Activated naive CD4-positive, alpha-beta T cell treated with anti-CD3 and anti-CD28 coated beads for 36 hours (primary cell): ENCODE measurements at regions not wholly inside any gene's neighbourhood (a gene's known extent, or its start where the extent isn't known, plus 50 kb on each side); places are given as distances from the start of the nearest gene placed in this dataset.
"Not testable (repeated sequence)": the region's sequence is repeated elsewhere in the genome, so short reads cannot be mapped to it uniquely, and the experiment has no call there.

Source experiments
- CTCF ChIA-PET: fragments of 350-600 bp; sonication (Branson Sonifier 250); formaldehyde crosslinking; loops from one replicate; lab custom pipeline; 2021; ENCODE audit warnings: antibody characterized with exemption; lab: Charles Lee
- DNase-seq: peaks from one replicate; pipeline ENCODE4 v3.0.0-alpha.2; 2020
- H3K27ac Mint-ChIP-seq: one replicate; pipeline ENCODE4 v1.8.0; 2021; ENCODE audit warnings: mild to moderate bottlenecking, mixed read lengths
- H3K27me3 Mint-ChIP-seq: one replicate; pipeline ENCODE4 v1.8.0; 2021; ENCODE audit warnings: low read depth, mixed read lengths
- H3K36me3 Mint-ChIP-seq: one replicate; pipeline ENCODE4 v1.8.0; 2021; ENCODE audit warnings: low read depth, mixed read lengths
- H3K4me1 Mint-ChIP-seq: one replicate; pipeline ENCODE4 v1.8.0; 2021; ENCODE audit warnings: low read depth, mixed read lengths
- H3K4me3 Mint-ChIP-seq: one replicate; pipeline ENCODE4 v1.8.0; 2021; ENCODE audit warnings: mild to moderate bottlenecking, moderate library complexity, mixed read lengths
- H3K9me3 Mint-ChIP-seq: one replicate; pipeline ENCODE4 v1.8.0; 2021; ENCODE audit warnings: mixed read lengths
- intact Hi-C: fragments of 100-400 bp; cut with micrococcal nuclease; formaldehyde crosslinking; loops from one replicate; pipeline ENCODE4 v1.15.1; 2023

DNA sequence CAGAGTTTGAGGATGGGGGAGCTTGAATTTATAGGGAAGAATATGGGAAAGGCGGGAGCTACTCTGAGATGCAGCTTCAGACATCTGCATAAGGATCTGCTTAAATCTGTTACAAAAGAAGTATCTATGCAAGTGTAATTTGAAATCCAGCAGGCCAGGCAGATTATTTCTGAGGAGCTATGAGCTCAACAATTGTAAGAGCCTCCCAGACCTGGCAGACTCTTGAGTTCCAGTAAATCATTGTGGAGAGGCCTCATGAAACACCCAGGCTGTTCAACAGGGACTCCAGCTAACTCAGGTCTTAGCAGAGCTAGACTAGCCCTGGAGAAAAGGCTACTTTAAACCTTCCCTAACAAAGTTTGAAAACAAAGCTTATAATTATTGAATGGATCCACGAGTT, 647.5 kb upstream of the CHRM3 start:
- H3K4me3 Mint-ChIP-seq = no peak overlapping the region
- peaks cover 2% of the 10 kb centered on the region for H3K9me3 Mint-ChIP-seq
- CTCF ChIA-PET = interaction anchor here (0.6 kb wide), 1 partner anchor 47 kb away, joined by 3 read pairs; no protein-coding TSS in a partner anchor
- DNase-seq = no peak
- H3K4me1 Mint-ChIP-seq = no peaks in the 10 kb centered on the region
- H3K27ac Mint-ChIP-seq = no peak overlapping the region
- no peaks in the 10 kb centered on the region for H3K27me3 Mint-ChIP-seq
- intact Hi-C loops = no loop called here
- H3K36me3 Mint-ChIP-seq = no peaks in the 10 kb centered on the region

DNA sequence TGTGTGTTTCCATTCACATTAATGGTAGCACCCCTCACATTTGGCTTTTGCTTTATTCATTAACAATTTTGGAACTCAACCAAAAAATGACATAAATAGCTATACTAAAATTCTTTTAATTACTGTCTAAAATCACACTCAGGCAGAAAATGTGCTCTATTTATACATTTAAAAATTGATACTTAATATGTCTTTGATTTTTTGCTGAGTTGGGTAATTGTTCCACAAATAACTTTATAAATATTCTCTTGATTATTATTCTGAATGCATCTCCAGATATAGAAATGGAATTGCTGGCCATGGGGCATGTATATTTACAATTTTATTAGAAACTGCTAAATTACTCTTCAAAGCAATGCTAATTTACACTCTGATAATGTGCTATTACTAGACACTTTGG, 658.7 kb upstream of the CHRM3 start:
- Mint-ChIP-seq H3K9me3 (no peaks in the 10 kb centered on the region), H3K4me3 (no peak overlapping the region), H3K27me3 (no peaks in the 10 kb centered on the region), H3K4me1 (no peaks in the 10 kb centered on the region), H3K36me3 (no peaks in the 10 kb centered on the region), H3K27ac (no peak overlapping the region)
- no peak for DNase-seq
- intact Hi-C loops = no loop called here
- CTCF ChIA-PET = no interaction called here

DNA sequence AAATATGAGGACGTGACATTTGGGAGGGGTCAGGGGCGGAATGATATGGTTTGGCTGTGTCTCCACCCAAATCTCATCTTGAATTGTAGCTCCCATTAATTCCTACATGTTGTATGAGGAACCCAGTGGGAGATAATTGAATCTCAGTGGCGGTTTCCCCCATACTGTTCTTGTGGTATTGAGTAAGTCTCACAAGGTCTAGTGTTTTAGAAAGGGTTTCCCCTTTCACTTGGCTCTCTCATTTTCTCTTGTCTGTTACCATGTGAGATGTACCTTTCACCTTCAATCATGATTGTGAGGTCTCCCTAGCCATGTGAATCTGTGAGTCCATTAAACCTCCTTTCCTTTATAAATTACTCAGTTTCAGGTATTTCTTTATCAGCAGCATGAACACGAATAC, 663.6 kb upstream of the CHRM3 start:
- H3K4me1 Mint-ChIP-seq = no peaks in the 10 kb centered on the region
- H3K9me3 Mint-ChIP-seq = peaks cover 5% of the 10 kb centered on the region
- no peak overlapping the region for H3K4me3 Mint-ChIP-seq
- no peak overlapping the region for H3K27ac Mint-ChIP-seq
- no peaks in the 10 kb centered on the region for H3K27me3 Mint-ChIP-seq
- no peak for DNase-seq
- H3K36me3 Mint-ChIP-seq = no peaks in the 10 kb centered on the region
- intact Hi-C loops = no loop called here
- CTCF ChIA-PET = no interaction called here

- CTCF ChIA-PET = no interaction called here
- intact Hi-C loops = no loop called here
- H3K27me3 Mint-ChIP-seq = no peaks in the 10 kb centered on the region
- H3K4me1 Mint-ChIP-seq = no peaks in the 10 kb centered on the region
- H3K4me3 Mint-ChIP-seq = no peak overlapping the region
- no peak for DNase-seq
- H3K27ac Mint-ChIP-seq = no peak overlapping the region
- H3K9me3 Mint-ChIP-seq = peaks cover 2% of the 10 kb centered on the region
- H3K36me3 Mint-ChIP-seq = no peaks in the 10 kb centered on the region
These were observed 675.7 kb upstream of the CHRM3 start for GRCh38 chr1:238710697-238711096.

DNA sequence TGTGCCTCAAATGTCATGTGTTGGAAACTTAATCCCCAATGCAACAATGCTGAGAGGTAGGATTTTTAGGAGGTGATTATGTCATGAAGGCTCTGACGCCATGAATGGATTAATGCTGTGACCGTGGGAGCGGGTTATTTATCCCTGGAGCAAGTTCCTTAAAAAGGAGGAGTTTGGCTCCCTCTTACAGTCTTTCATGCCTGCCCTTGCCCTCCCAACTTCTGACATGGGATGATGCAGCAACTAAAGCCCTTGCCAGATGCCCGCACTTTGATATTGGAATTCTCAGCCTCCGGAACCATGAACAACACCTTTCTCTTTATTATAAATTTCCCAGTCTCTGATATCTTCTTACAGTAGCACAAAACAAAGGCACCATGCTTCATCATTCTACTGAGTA, 685.3 kb upstream of the CHRM3 start:
- CTCF ChIA-PET = no interaction called here
- Mint-ChIP-seq H3K27me3 (no peaks in the 10 kb centered on the region), H3K4me1 (no peaks in the 10 kb centered on the region), H3K9me3 (no peaks in the 10 kb centered on the region), H3K27ac (no peak overlapping the region), H3K4me3 (no peak overlapping the region), H3K36me3 (no peaks in the 10 kb centered on the region)
- DNase-seq = no peak
- intact Hi-C loops = no loop called here

DNA sequence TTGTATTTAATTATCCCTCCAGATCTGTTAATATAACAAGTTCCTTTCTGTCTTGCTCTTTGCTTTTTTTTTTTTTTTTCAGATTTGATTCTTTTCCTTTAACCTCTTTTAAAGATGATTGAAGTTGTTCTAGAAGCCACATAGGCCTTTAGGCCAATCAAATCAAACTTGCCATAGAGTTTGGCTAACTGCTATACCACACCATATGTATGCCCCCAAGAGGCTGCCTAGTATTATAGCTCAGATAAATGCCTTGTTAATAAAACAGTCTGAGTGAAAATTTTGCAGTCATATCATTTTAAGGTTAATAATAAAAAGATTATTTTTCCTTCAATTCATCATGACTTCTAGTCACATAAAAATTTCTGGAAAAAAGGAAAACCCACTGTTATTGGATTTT, 696.0 kb upstream of the CHRM3 start:
- no peak overlapping the region for H3K4me3 Mint-ChIP-seq
- no peaks in the 10 kb centered on the region for H3K36me3 Mint-ChIP-seq
- CTCF ChIA-PET = no interaction called here
- DNase-seq = no peak
- no peaks in the 10 kb centered on the region for H3K4me1 Mint-ChIP-seq
- no peak overlapping the region for H3K27ac Mint-ChIP-seq
- no peaks in the 10 kb centered on the region for H3K27me3 Mint-ChIP-seq
- peaks cover 3% of the 10 kb centered on the region for H3K9me3 Mint-ChIP-seq
- intact Hi-C loops = no loop called here

DNA sequence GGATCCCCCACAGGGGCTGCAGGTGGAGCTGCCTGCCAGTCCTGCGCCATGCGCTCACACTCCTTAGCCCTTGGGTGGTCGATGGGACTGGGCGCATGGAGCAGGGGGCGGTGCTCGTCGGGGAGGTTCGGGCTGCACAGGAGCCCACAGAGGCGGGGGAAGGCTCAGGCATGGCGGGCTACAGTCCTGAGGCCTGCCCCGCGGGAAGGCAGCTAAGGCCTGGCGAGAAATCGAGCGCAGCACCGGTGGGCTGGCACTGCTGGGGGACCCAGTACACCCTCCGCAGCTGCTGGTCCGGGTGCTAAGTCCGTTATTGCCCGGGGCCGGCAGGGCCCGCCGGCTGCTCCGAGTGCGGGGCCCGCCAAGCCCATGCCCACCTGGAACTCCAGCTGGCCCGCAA, 701.8 kb upstream of the CHRM3 start:
- H3K36me3 Mint-ChIP-seq, H3K4me3 Mint-ChIP-seq, H3K9me3 Mint-ChIP-seq, DNase-seq, H3K27ac Mint-ChIP-seq, intact Hi-C loops, H3K27me3 Mint-ChIP-seq, CTCF ChIA-PET, H3K4me1 Mint-ChIP-seq: not testable (repeated sequence)

DNA sequence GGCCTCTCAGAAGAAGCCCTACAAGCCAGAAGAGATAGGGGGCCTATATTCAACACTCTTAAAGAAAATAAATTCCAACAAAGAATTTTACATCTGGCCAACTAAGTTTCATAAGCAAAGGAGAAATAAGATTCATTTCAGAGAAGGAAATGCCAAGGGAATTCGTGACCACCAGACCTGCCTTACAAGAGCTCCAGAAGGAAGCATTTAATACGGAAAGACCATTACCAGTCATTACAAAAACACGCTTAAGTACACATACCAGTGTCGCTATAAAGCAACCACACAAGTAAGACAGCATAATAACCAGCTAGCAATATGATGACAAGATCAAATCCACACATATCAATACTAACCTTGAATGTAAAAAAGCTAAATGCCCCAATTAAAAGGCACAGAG, 704.9 kb upstream of the CHRM3 start:
- Mint-ChIP-seq H3K27ac (no peak overlapping the region), H3K9me3 (peaks cover 7% of the 10 kb centered on the region), H3K36me3 (no peaks in the 10 kb centered on the region), H3K4me1 (no peaks in the 10 kb centered on the region), H3K27me3 (no peaks in the 10 kb centered on the region), H3K4me3 (no peak overlapping the region)
- intact Hi-C loops = no loop called here
- no peak for DNase-seq
- CTCF ChIA-PET = no interaction called here

DNA sequence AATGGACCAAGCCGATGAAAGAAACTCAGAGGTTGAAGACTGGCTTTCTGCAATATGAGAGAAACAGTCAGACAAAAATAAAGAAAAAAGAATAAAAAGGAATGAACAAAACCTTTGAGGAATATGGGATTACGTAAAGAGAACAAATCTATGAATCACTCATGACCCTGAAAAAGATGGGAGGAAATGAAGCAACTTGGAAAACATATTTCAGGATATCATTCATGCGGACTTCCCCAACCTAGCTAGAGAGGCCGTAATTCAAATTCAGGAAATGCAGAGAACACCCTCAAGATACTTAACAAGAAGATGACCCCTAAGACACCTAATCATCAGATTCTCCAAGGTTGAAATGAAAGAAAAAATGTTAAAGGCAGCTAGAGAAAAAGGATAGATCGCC, 705.3 kb upstream of the CHRM3 start:
- Mint-ChIP-seq H3K9me3 (peaks cover 7% of the 10 kb centered on the region), H3K4me1 (no peaks in the 10 kb centered on the region), H3K27ac (no peak overlapping the region), H3K4me3 (no peak overlapping the region), H3K27me3 (no peaks in the 10 kb centered on the region), H3K36me3 (no peaks in the 10 kb centered on the region)
- intact Hi-C loops = no loop called here
- no peak for DNase-seq
- CTCF ChIA-PET = no interaction called here

DNA sequence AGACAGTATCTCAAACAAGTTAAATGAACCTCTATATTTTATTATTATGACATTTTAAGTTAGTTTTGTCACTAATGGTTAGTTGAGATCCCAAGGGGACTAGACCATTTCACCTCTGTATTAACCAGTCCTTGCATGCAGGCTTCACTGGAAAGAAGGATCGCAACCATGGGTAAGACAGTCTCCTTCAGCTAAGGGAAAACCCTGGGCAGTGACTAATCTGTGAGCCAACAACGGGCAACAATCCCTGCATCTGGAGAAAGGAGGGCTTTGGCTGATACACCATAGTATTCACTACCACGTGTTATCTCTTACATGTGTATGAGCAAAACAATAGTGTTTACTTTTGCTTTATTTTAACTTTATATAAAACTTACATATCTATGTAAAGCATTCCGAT, 708.8 kb upstream of the CHRM3 start:
- CTCF ChIA-PET = no interaction called here
- no peak overlapping the region for H3K4me3 Mint-ChIP-seq
- H3K4me1 Mint-ChIP-seq = no peaks in the 10 kb centered on the region
- intact Hi-C loops = no loop called here
- no peaks in the 10 kb centered on the region for H3K27me3 Mint-ChIP-seq
- peaks cover 2% of the 10 kb centered on the region for H3K9me3 Mint-ChIP-seq
- no peaks in the 10 kb centered on the region for H3K36me3 Mint-ChIP-seq
- no peak overlapping the region for H3K27ac Mint-ChIP-seq
- DNase-seq = no peak

DNA sequence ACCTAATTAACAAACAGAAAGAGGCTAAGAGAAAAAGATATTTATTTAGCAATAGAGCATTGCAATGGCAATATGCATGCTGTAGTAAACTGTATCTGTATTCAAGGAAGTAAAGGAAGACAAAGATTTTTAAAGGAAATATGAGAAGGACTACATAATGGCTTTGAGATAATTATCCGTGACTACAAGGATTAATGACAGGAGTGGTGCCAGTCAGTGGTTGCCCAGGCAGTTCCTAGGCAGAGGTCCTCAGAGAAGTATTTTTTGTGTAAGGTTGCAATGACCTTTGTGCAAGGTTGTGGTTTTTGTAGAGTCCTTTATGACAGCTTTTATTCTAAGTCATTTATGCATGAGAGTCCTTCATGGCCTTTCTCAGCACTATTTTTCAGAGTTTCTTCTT, 711.1 kb upstream of the CHRM3 start:
- H3K4me1 Mint-ChIP-seq = no peaks in the 10 kb centered on the region
- no peaks in the 10 kb centered on the region for H3K9me3 Mint-ChIP-seq
- CTCF ChIA-PET = no interaction called here
- intact Hi-C loops = no loop called here
- no peak for DNase-seq
- no peaks in the 10 kb centered on the region for H3K36me3 Mint-ChIP-seq
- no peak overlapping the region for H3K27ac Mint-ChIP-seq
- H3K4me3 Mint-ChIP-seq = no peak overlapping the region
- no peaks in the 10 kb centered on the region for H3K27me3 Mint-ChIP-seq

- Mint-ChIP-seq H3K4me1 (no peaks in the 10 kb centered on the region), H3K27me3 (no peaks in the 10 kb centered on the region), H3K9me3 (no peaks in the 10 kb centered on the region), H3K27ac (no peak overlapping the region), H3K36me3 (no peaks in the 10 kb centered on the region), H3K4me3 (no peak overlapping the region)
- intact Hi-C loops = no loop called here
- CTCF ChIA-PET = no interaction called here
- DNase-seq = no peak
These were observed 712.1 kb upstream of the CHRM3 start for GRCh38 chr1:238674316-238674715.

DNA sequence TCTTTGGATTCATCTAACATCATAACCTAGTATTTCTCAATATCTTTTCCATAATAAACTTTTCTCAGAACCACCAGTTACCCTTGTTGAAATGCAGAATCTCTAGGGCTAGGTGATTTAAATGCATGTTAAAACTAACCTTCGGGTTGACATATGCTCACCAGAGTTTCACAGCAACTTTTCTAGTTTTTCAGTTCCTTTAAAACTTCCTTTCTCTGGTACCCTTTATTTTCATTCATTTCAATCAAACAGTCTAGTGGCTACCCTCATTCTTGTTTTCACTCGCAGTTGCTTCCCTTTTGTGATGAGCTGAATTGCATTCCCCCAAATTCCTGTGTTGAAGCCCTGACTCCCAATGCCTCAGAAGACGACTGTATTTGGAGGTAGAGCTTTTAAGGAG, 712.8 kb upstream of the CHRM3 start:
- Mint-ChIP-seq H3K36me3 (no peaks in the 10 kb centered on the region), H3K9me3 (no peaks in the 10 kb centered on the region), H3K4me3 (no peak overlapping the region), H3K27me3 (no peaks in the 10 kb centered on the region), H3K4me1 (no peaks in the 10 kb centered on the region), H3K27ac (no peak overlapping the region)
- DNase-seq = no peak
- CTCF ChIA-PET = no interaction called here
- intact Hi-C loops = no loop called here

DNA sequence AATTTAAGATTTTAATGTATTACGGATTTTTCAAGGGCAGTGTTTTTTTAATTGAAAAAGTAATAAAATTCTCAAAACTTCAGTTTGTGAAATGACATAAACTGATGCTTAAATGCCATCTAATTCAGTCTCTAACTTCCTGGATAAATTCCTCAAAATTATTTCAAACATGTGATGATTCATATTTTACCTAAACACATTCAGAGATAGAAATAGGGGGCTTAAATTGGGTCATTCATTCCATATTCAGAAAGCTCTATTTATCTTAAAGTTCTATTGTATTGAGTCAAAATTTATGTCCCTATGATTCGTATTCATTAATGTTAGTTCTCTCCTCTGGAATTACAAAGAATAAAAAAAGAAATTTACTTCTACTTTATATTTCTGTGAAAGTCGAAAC, 713.6 kb upstream of the CHRM3 start:
- no peak overlapping the region for H3K27ac Mint-ChIP-seq
- H3K4me1 Mint-ChIP-seq = no peaks in the 10 kb centered on the region
- intact Hi-C loops = no loop called here
- no peaks in the 10 kb centered on the region for H3K36me3 Mint-ChIP-seq
- H3K27me3 Mint-ChIP-seq = no peaks in the 10 kb centered on the region
- no peak for DNase-seq
- no peak overlapping the region for H3K4me3 Mint-ChIP-seq
- peaks cover 2% of the 10 kb centered on the region for H3K9me3 Mint-ChIP-seq
- CTCF ChIA-PET = no interaction called here
